ENCODE measurements at regions not wholly inside any gene's neighbourhood (a gene's known extent, or its start where the extent isn't known, plus 50 kb on each side); places are given as distances from the start of the nearest gene placed in this dataset.
"Not testable (repeated sequence)": the region's sequence is repeated elsewhere in the genome, so short reads cannot be mapped to it uniquely, and the experiment has no call there.

- not testable (repeated sequence) for TF ChIP-seq EZH2 (IDR thresholded peaks at IDR 0.05; ENCODE audit: low read length)
- TF ChIP-seq, protein P1, sequence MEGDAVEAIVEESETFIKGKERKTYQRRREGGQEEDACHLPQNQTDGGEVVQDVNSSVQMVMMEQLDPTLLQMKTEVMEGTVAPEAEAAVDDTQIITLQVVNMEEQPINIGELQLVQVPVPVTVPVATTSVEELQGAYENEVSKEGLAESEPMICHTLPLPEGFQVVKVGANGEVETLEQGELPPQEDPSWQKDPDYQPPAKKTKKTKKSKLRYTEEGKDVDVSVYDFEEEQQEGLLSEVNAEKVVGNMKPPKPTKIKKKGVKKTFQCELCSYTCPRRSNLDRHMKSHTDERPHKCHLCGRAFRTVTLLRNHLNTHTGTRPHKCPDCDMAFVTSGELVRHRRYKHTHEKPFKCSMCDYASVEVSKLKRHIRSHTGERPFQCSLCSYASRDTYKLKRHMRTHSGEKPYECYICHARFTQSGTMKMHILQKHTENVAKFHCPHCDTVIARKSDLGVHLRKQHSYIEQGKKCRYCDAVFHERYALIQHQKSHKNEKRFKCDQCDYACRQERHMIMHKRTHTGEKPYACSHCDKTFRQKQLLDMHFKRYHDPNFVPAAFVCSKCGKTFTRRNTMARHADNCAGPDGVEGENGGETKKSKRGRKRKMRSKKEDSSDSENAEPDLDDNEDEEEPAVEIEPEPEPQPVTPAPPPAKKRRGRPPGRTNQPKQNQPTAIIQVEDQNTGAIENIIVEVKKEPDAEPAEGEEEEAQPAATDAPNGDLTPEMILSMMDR (optimal IDR thresholded peaks at IDR 0.05 in 1 of 3, IDR thresholded peaks at IDR 0.05 in 1 of 3, conservative IDR thresholded peaks at IDR 0.05 in 1 of 3; ENCODE audit: extremely low read depth in 1 of 3, insufficient read depth in 2 of 3, low read length in 3 of 3), result not testable (repeated sequence)
These were observed 326.9 kb upstream of the SPAG17 start for GRCh38 chr1:118511922-118512321.
